GM12878 (cell line): ENCODE measurements at regions not wholly inside any gene's neighbourhood (a gene's known extent, or its start where the extent isn't known, plus 50 kb on each side); places are given as distances from the start of the nearest gene placed in this dataset.

Source experiments
- ATAC-seq: fragments of 200-7000 bp; cut with Tn5 transposase; 3 replicates; pipeline ENCODE4 v1.9.1; 2020; ENCODE audit warnings: mild to moderate bottlenecking, moderate library complexity
- BruUV-seq: library from RNA; stranded (reverse); fragments of 400-500 nt; replicated peaks from 2 replicates; lab custom pipeline; 2021; lab: Mats Ljungman, UMichigan
- CTCF ChIA-PET: fragments of 300-600 bp; sonication (Branson Sonifier 250); formaldehyde crosslinking; extraction: SDS; loops from one replicate; lab custom pipeline; 2021; ENCODE audit warnings: inconsistent platforms; lab: Yijun Ruan, JAX
- POLR2A ChIA-PET: fragments of 350-600 bp; formaldehyde crosslinking; extraction: SDS; loops from one replicate; lab custom pipeline; 2021; ENCODE audit warnings: inconsistent platforms; lab: Charles Lee
- RAD21 ChIA-PET: fragments of 300-600 bp; sonication (Branson Sonifier 250); formaldehyde crosslinking; loops from one replicate; lab custom pipeline; 2023; ENCODE audit warnings: antibody characterized with exemption; ENCODE audit not compliant: unreplicated experiment; lab: Charles Lee
- SMC1A ChIA-PET: fragments of 300-600 bp; sonication (Branson Sonifier 250); formaldehyde crosslinking; loops from one replicate; lab custom pipeline; 2023; ENCODE audit not compliant: unreplicated experiment, uncharacterized antibody; lab: Charles Lee
- DNase-seq: peaks from one replicate; pipeline ENCODE4 v3.0.0-alpha.2; 2011; ENCODE audit warnings: low read depth, low spot score
- FAIRE-seq: peaks from 3 replicates; lab custom pipeline; 2011; peaks lifted over from hg19 to GRCh38; lab: Jason Lieb, UNC
- H2AFZ ChIP-seq: 2 replicates; pipeline ENCODE4 v1.6.0; 2011; ENCODE audit warnings: low read depth, low read length, control low read depth; ENCODE audit not compliant: control insufficient read depth
- H3K27ac ChIP-seq: 2 replicates; pipeline ENCODE4 v1.5.1; 2011; ENCODE audit warnings: control low read depth; ENCODE audit not compliant: control insufficient read depth, insufficient read depth
- H3K27me3 ChIP-seq, 2 experiments: replicated peaks in 1 of 2; 2 replicates each; pipeline versions ENCODE4 v1.6.0 to v1.6.1; 2011; ENCODE audit warnings: low read length in 1 of 2; ENCODE audit not compliant: control insufficient read depth in 2 of 2, insufficient read depth in 2 of 2
- H3K36me3 ChIP-seq, 2 experiments: 2 replicates each; pipeline ENCODE4 v1.5.1; 2011; ENCODE audit warnings: low read length in 1 of 2; ENCODE audit not compliant: control insufficient read depth in 2 of 2, insufficient read depth in 2 of 2
- H3K4me1 ChIP-seq: 2 replicates; pipeline ENCODE4 v1.6.1; 2011; ENCODE audit warnings: mild to moderate bottlenecking, low read length, moderate library complexity, mixed read lengths; ENCODE audit not compliant: control insufficient read depth, insufficient read depth
- H3K4me2 ChIP-seq: 2 replicates; pipeline ENCODE4 v1.6.0; 2011; ENCODE audit warnings: control low read depth; ENCODE audit not compliant: control insufficient read depth, insufficient read depth
- H3K4me3 ChIP-seq: fragments of 200-600 bp; sonication (generic); 2 replicates; pipeline ENCODE4 v1.5.1; 2016
- H3K79me2 ChIP-seq: 2 replicates; pipeline ENCODE4 v1.6.0; 2011; ENCODE audit warnings: low read length; ENCODE audit not compliant: control insufficient read depth, insufficient read depth
- H3K9ac ChIP-seq: 2 replicates; pipeline ENCODE4 v1.8.0; 2011; ENCODE audit warnings: low read length, control low read depth, mixed read lengths; ENCODE audit not compliant: control insufficient read depth, insufficient read depth
- H3K9me3 ChIP-seq: replicated peaks from 3 replicates; pipeline ENCODE4 v1.5.1; 2011; ENCODE audit warnings: mild to moderate bottlenecking, low read length; ENCODE audit not compliant: control insufficient read depth, insufficient read depth
- H4K20me1 ChIP-seq: 2 replicates; pipeline ENCODE4 v1.6.0; 2011; ENCODE audit not compliant: control insufficient read depth, insufficient read depth
- ATF2 ChIP-seq: IDR thresholded peaks from 2 replicates; pipeline ENCODE4 v1.6.1; 2012; ENCODE audit warnings: low read length, inconsistent platforms
- BMI1 ChIP-seq: fragments of 450-650 bp; IDR thresholded peaks from 2 replicates; pipeline ENCODE4 v1.6.1; 2016; ENCODE audit warnings: mild to moderate bottlenecking, moderate library complexity, borderline replicate concordance
- CBFB ChIP-seq: IDR thresholded peaks from 2 replicates; pipeline ENCODE4 v1.6.1; 2016; ENCODE audit warnings: antibody characterized with exemption, low read depth
- E4F1 ChIP-seq: fragments of 450-650 bp; IDR thresholded peaks from 2 replicates; pipeline ENCODE4 v1.6.1; 2018; ENCODE audit warnings: borderline replicate concordance, mild to moderate bottlenecking; ENCODE audit not compliant: partially characterized antibody
- EED ChIP-seq: sonication (generic); IDR thresholded peaks from 2 replicates; pipeline ENCODE4 v1.6.1; 2016; ENCODE audit warnings: antibody characterized with exemption, low read depth
- GABPA ChIP-seq: IDR thresholded peaks from 2 replicates; pipeline ENCODE4 v1.6.1; 2014; ENCODE audit warnings: antibody characterized with exemption, low read depth, mild to moderate bottlenecking, inconsistent platforms
- PAX5 ChIP-seq: IDR thresholded peaks from 2 replicates; pipeline ENCODE4 v1.6.1; 2011; ENCODE audit warnings: low read depth, low read length, borderline replicate concordance
- RB1 ChIP-seq: fragments of 450-650 bp; formaldehyde crosslinking; IDR thresholded peaks from 2 replicates; pipeline ENCODE4 v1.6.1; 2017; ENCODE audit warnings: mild to moderate bottlenecking, borderline replicate concordance
- RELB ChIP-seq: fragments of 450-650 bp; IDR thresholded peaks from 2 replicates; pipeline ENCODE4 v1.6.1; 2017; ENCODE audit warnings: low read depth, mild to moderate bottlenecking, moderate library complexity
- RUNX3 ChIP-seq: IDR thresholded peaks from 2 replicates; pipeline ENCODE4 v1.6.1; 2012; ENCODE audit warnings: low read length, inconsistent platforms
- SMARCA5 ChIP-seq: fragments of 450-650 bp; IDR thresholded peaks from 2 replicates; pipeline ENCODE4 v1.6.1; 2017; ENCODE audit warnings: mild to moderate bottlenecking
- SMC3 ChIP-seq: IDR thresholded peaks from 2 replicates; pipeline ENCODE4 v1.6.1; 2011; ENCODE audit warnings: low read length, improper control_type of control experiment, borderline replicate concordance
- STAT3 ChIP-seq: IDR thresholded peaks from 2 replicates; pipeline ENCODE4 v1.6.1; 2011; ENCODE audit warnings: low read depth, low read length, improper control_type of control experiment
- TCF3 ChIP-seq: IDR thresholded peaks from 2 replicates; pipeline ENCODE4 v1.6.1; 2012; ENCODE audit warnings: low read depth, mild to moderate bottlenecking, low read length, borderline replicate concordance; ENCODE audit not compliant: insufficient read depth
- ZSCAN29 ChIP-seq: fragments of 450-650 bp; IDR thresholded peaks from 2 replicates; pipeline ENCODE4 v1.6.1; 2017; ENCODE audit warnings: mild to moderate bottlenecking, moderate library complexity
- WGBS: methylation state at CpG from one replicate; pipeline ENCODE4 v1.1.6; 2016; ENCODE audit warnings: low lambda C conversion rate; ENCODE audit not compliant: insufficient replicate concordance, insufficient coverage; ENCODE audit errors: missing lambda C conversion rate; 5-methylcytosine and 5-hydroxymethylcytosine counted together
- in situ Hi-C: fragments of 300-500 bp; cut with MboI; formaldehyde crosslinking; loops from 9 replicates; pipeline ENCODE4 v1.14.3; 2018; ENCODE audit warnings: mixed read lengths
- intact Hi-C: fragments of 100-400 bp; cut with micrococcal nuclease; formaldehyde crosslinking; loops from one replicate; pipeline ENCODE4 v1.14.2; 2022; ENCODE audit not compliant: unreplicated experiment

GRCh38 chr5:87081016-87081415, 186.7 kb upstream of the RASA1 start (continued):
- TF ChIP-seq RELB, result no peak
- TF ChIP-seq, all 136 proteins: peak for 0

GRCh38 chr5:87081511-87082372, 185.9 kb upstream of the RASA1 start:
- POLR2A ChIA-PET, result interaction anchor here (0.8 to 1.9 kb wide), 2 partner anchors 11 to 114 kb away, joined by 3 to 5 read pairs; no protein-coding TSS in a partner anchor
- peak; percentile 80 for DNase-seq
- SMC1A ChIA-PET, result interaction anchor here (0.7 to 1.8 kb wide), 15 partner anchors 11 to 267 kb away, joined by 3 to 17 read pairs (median 5); partner anchors contain the start of gene RASA1
- TF ChIP-seq TCF3 (no peak), GABPA (peak; percentile 46; the same call in 1 of the 2 replicates), RUNX3 (peak; percentile 99), ATF2 (peak; percentile 95), E4F1 (no peak), ZSCAN29 (no peak), STAT3 (0 out of 2 replicates have a peak, but pooled peaks have one; percentile 69), SMC3 (peak; percentile 26; the same call in 1 of the 2 replicates), CBFB (peak; percentile 91), RB1 (peak; percentile 25; the same call in 1 of the 2 replicates), BMI1 (peak; percentile 81), PAX5 (peak; percentile 52; the same call in 1 of the 2 replicates), EED (peak; percentile 82), SMARCA5 (no peak)

More at GRCh38 chr5:87081511-87082372, 185.9 kb upstream of the RASA1 start:
- FAIRE-seq, result peak; percentile 66
- peak overlapping the region; percentile 81 for H3K4me2 ChIP-seq
- ChIA-PET RAD21 (interaction anchor here (0.9 to 2.2 kb wide), 14 partner anchors 11 to 266 kb away, joined by 3 to 19 read pairs (median 5); no protein-coding TSS in a partner anchor), CTCF (interaction anchor here (0.6 to 1.2 kb wide), 5 partner anchors 36 to 155 kb away, joined by 3 to 5 read pairs (median 4); no protein-coding TSS in a partner anchor)
- intact Hi-C loops, result loop anchor here (2.0 kb wide), 2 partner anchors 35 to 149 kb away; no protein-coding TSS in a partner anchor
- H3K79me2 ChIP-seq, result no peaks in the 10 kb centered on the region
- peak overlapping the region; percentile 13; the same call in 1 of the 2 replicates for H3K4me3 ChIP-seq
- no TSS peak for BruUV-seq
- peak overlapping the region; percentile 48; the same call in 1 of the 2 replicates for H3K9ac ChIP-seq
- peak overlapping the region; percentile 65 for H2AFZ ChIP-seq
- H3K27ac ChIP-seq, result peak overlapping the region; percentile 90
- no peaks in the 10 kb centered on the region for H3K36me3 ChIP-seq
- no peaks in the 10 kb centered on the region for H4K20me1 ChIP-seq
- H3K4me1 ChIP-seq, result peaks cover 15% of the 10 kb centered on the region
- in situ Hi-C loops, result no loop called here
- WGBS, result 23% methylated on average over 4 of the region's 4 CpGs
- ATAC-seq, result peak; percentile 94
- no peaks in the 10 kb centered on the region for H3K27me3 ChIP-seq
- peaks cover 2% of the 10 kb centered on the region; the same call in 2 of the 3 replicates for H3K9me3 ChIP-seq
